Astrocyte (in vitro differentiated cells and primary cell): ENCODE measurements at regions not wholly inside any gene's neighbourhood (a gene's known extent, or its start where the extent isn't known, plus 50 kb on each side); places are given as distances from the start of the nearest gene placed in this dataset.

ENCODE experiments used
- DNase-seq: peaks from one replicate; pipeline ENCODE4 v3.0.0-alpha.2; 2010; ENCODE audit warnings: low read depth
- FAIRE-seq: peaks from 2 replicates; lab custom pipeline; 2011; peaks lifted over from hg19 to GRCh38; lab: Jason Lieb, UNC
- H2AFZ ChIP-seq: 2 replicates; pipeline ENCODE4 v1.6.0; 2012; ENCODE audit warnings: low read depth, low read length, inconsistent platforms
- H3K27ac ChIP-seq: 2 replicates; pipeline ENCODE4 v1.5.1; 2011; ENCODE audit warnings: low read depth, low read length, inconsistent platforms
- H3K27me3 ChIP-seq: 2 replicates; pipeline ENCODE4 v1.6.0; 2011; ENCODE audit warnings: low read length, inconsistent platforms; ENCODE audit not compliant: insufficient read depth
- H3K36me3 ChIP-seq: 2 replicates; pipeline ENCODE4 v1.5.1; 2011; ENCODE audit warnings: low read length, inconsistent platforms; ENCODE audit not compliant: insufficient read depth
- H3K4me1 ChIP-seq: 2 replicates; pipeline ENCODE4 v1.5.1; 2011; ENCODE audit warnings: low read length, inconsistent platforms; ENCODE audit not compliant: insufficient read depth
- H3K4me2 ChIP-seq: 2 replicates; pipeline ENCODE4 v1.6.0; 2012; ENCODE audit warnings: low read length, inconsistent platforms
- H3K4me3 ChIP-seq: 2 replicates; pipeline ENCODE4 v1.5.1; 2011; ENCODE audit warnings: low read depth, mild to moderate bottlenecking, low read length, inconsistent platforms; ENCODE audit not compliant: insufficient read depth
- H3K79me2 ChIP-seq: 2 replicates; pipeline ENCODE4 v1.6.0; 2012; ENCODE audit warnings: mild to moderate bottlenecking, low read length, inconsistent platforms; ENCODE audit not compliant: insufficient read depth
- H3K9ac ChIP-seq: 2 replicates; pipeline ENCODE4 v1.6.0; 2012; ENCODE audit warnings: mild to moderate bottlenecking, low read length, inconsistent platforms
- H3K9me3 ChIP-seq: 2 replicates; pipeline ENCODE4 v1.5.1; 2012; ENCODE audit warnings: low read depth, mild to moderate bottlenecking, low read length, inconsistent platforms; ENCODE audit not compliant: insufficient read depth
- H4K20me1 ChIP-seq: 2 replicates; pipeline ENCODE4 v1.6.0; 2012; ENCODE audit warnings: low read length, inconsistent platforms; ENCODE audit not compliant: insufficient read depth
- H3K27ac Mint-ChIP-seq: one replicate; pipeline ENCODE4 v1.8.0; 2021; ENCODE audit warnings: mild to moderate bottlenecking, mixed read lengths; ENCODE audit not compliant: unreplicated experiment
- H3K27me3 Mint-ChIP-seq: one replicate; pipeline ENCODE4 v1.8.0; 2021; ENCODE audit warnings: low read depth, mixed read lengths; ENCODE audit not compliant: unreplicated experiment
- H3K36me3 Mint-ChIP-seq: one replicate; pipeline ENCODE4 v1.8.0; 2021; ENCODE audit warnings: low read depth, mixed read lengths; ENCODE audit not compliant: unreplicated experiment
- H3K4me1 Mint-ChIP-seq: one replicate; pipeline ENCODE4 v1.8.0; 2021; ENCODE audit warnings: low read depth, mixed read lengths; ENCODE audit not compliant: unreplicated experiment
- H3K4me3 Mint-ChIP-seq: one replicate; pipeline ENCODE4 v1.8.0; 2021; ENCODE audit warnings: mild to moderate bottlenecking, moderate library complexity, mixed read lengths; ENCODE audit not compliant: unreplicated experiment
- H3K9me3 Mint-ChIP-seq: one replicate; pipeline ENCODE4 v1.8.0; 2021; ENCODE audit warnings: mild to moderate bottlenecking, mixed read lengths; ENCODE audit not compliant: unreplicated experiment
- EZH2 ChIP-seq: IDR thresholded peaks from 2 replicates; pipeline ENCODE4 v1.6.1; 2012; ENCODE audit warnings: mild to moderate bottlenecking, low read length, inconsistent platforms; ENCODE audit not compliant: insufficient read depth
- TF ChIP-seq, protein P1 (sequence below): IDR thresholded peaks from 2 replicates; pipeline ENCODE4 v1.5.1; 2011; ENCODE audit warnings: low read depth, mild to moderate bottlenecking, inconsistent platforms, low read length, moderate library complexity; ENCODE audit not compliant: insufficient read depth

GRCh38 chr9:89805571-89806292 lies 200.9 kb downstream of the GADD45G start:
- Mint-ChIP-seq H3K4me3 (no peak overlapping the region), H3K4me1 (peaks cover 22% of the 10 kb centered on the region), H3K27me3 (peaks cover 57% of the 10 kb centered on the region), H3K36me3 (no peaks in the 10 kb centered on the region), H3K27ac (no peak overlapping the region), H3K9me3 (no peaks in the 10 kb centered on the region)
- Histone ChIP-seq H4K20me1 (no peaks in the 10 kb centered on the region), H3K4me1 (peaks cover 48% of the 10 kb centered on the region), H2AFZ (no peak overlapping the region), H3K27me3 (no peaks in the 10 kb centered on the region), H3K4me2 (peak overlapping the region; percentile 55), H3K9ac (peak overlapping the region; percentile 24), H3K4me3 (no peak overlapping the region), H3K27ac (peak overlapping the region; percentile 84), H3K79me2 (no peaks in the 10 kb centered on the region), H3K9me3 (no peaks in the 10 kb centered on the region), H3K36me3 (no peaks in the 10 kb centered on the region)
- DNase-seq (no peak), FAIRE-seq (no peak)
- TF ChIP-seq, protein P1, sequence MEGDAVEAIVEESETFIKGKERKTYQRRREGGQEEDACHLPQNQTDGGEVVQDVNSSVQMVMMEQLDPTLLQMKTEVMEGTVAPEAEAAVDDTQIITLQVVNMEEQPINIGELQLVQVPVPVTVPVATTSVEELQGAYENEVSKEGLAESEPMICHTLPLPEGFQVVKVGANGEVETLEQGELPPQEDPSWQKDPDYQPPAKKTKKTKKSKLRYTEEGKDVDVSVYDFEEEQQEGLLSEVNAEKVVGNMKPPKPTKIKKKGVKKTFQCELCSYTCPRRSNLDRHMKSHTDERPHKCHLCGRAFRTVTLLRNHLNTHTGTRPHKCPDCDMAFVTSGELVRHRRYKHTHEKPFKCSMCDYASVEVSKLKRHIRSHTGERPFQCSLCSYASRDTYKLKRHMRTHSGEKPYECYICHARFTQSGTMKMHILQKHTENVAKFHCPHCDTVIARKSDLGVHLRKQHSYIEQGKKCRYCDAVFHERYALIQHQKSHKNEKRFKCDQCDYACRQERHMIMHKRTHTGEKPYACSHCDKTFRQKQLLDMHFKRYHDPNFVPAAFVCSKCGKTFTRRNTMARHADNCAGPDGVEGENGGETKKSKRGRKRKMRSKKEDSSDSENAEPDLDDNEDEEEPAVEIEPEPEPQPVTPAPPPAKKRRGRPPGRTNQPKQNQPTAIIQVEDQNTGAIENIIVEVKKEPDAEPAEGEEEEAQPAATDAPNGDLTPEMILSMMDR, result no peak
- no peak for TF ChIP-seq EZH2

DNA sequence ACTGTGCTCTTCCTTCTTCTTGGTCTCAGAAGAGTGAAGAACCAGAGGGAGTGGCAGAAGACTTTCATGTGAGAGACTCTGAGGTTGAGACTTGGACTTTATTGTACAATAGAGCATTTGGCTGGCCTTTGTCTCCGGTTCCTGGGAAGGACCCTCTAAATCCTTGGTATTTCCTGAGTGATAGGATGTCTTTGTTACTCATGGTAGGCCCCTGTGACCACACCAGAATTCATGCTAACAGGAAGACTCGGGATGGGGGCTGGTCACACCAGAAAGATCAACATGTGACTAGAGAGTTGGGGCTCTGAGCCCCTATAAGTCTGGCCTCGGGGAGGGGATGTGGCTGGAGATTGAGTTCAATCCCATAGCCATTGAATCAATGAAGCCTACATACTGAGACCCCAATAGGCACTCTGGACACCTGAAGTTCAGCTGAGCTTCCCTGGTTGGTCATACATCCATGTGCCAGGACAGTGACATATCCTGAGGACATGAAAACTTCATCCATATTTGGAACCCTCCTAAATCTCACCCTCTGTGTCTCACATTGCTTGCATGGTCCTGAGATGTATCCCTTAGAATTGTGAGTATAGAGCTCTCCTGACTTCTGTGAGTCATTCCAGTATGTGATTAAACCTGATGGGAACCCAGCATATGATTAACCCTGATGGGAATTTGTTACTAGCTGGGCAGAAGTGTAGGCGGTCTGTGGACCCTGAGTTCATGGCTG lies 201.7 kb downstream of the GADD45G start:
- no peaks in the 10 kb centered on the region for H3K36me3 Mint-ChIP-seq
- Histone ChIP-seq H2AFZ (no peak overlapping the region), H3K27ac (peak overlapping the region; percentile 84), H3K4me1 (peaks cover 49% of the 10 kb centered on the region), H3K4me3 (no peak overlapping the region), H3K27me3 (no peaks in the 10 kb centered on the region), H3K36me3 (no peaks in the 10 kb centered on the region), H3K9ac (peak overlapping the region; percentile 24), H3K9me3 (no peaks in the 10 kb centered on the region), H4K20me1 (no peaks in the 10 kb centered on the region), H3K79me2 (no peaks in the 10 kb centered on the region), H3K4me2 (peak overlapping the region; percentile 55)
- H3K9me3 Mint-ChIP-seq, result no peaks in the 10 kb centered on the region
- TF ChIP-seq EZH2, result no peak
- TF ChIP-seq, protein P1, result no peak
- peak overlapping the region; percentile 8 for H3K4me3 Mint-ChIP-seq
- H3K27ac Mint-ChIP-seq, result peak overlapping the region; percentile 69
- DNase-seq (peak; percentile 80), FAIRE-seq (no peak)
- H3K4me1 Mint-ChIP-seq, result peaks cover 22% of the 10 kb centered on the region
- peaks cover 57% of the 10 kb centered on the region for H3K27me3 Mint-ChIP-seq

- Histone ChIP-seq H3K4me3 (no peak overlapping the region), H3K27ac (peak overlapping the region; percentile 84), H2AFZ (no peak overlapping the region), H3K27me3 (no peaks in the 10 kb centered on the region), H3K9ac (no peak overlapping the region), H3K4me2 (peak overlapping the region; percentile 55), H3K9me3 (no peaks in the 10 kb centered on the region), H4K20me1 (no peaks in the 10 kb centered on the region), H3K79me2 (no peaks in the 10 kb centered on the region), H3K36me3 (no peaks in the 10 kb centered on the region), H3K4me1 (peaks cover 49% of the 10 kb centered on the region)
- peak overlapping the region; percentile 8 for H3K4me3 Mint-ChIP-seq
- no peak overlapping the region for H3K27ac Mint-ChIP-seq
- DNase-seq (no peak), FAIRE-seq (no peak)
- H3K36me3 Mint-ChIP-seq, result no peaks in the 10 kb centered on the region
- no peaks in the 10 kb centered on the region for H3K9me3 Mint-ChIP-seq
- peaks cover 51% of the 10 kb centered on the region for H3K27me3 Mint-ChIP-seq
- TF ChIP-seq, protein P1, result no peak
- no peak for TF ChIP-seq EZH2
- peaks cover 22% of the 10 kb centered on the region for H3K4me1 Mint-ChIP-seq
These were observed 202.2 kb downstream of the GADD45G start for GRCh38 chr9:89807101-89807395.
